ENCODE measurements at regions not wholly inside any gene's neighbourhood (a gene's known extent, or its start where the extent isn't known, plus 50 kb on each side); places are given as distances from the start of the nearest gene placed in this dataset.

GRCh38 chr1:221206076-221206475, 326.8 kb downstream of the HLX start:
- H3K27me3 ChIP-seq: no peaks in the 10 kb centered on the region

GRCh38 chr1:221212926-221213325, 333.7 kb downstream of the HLX start:
- DNase-seq: no peak
- TF ChIP-seq CTCF (IDR thresholded peaks at IDR 0.05; ENCODE audit: low read depth, low read length): no peak
- H3K27me3 ChIP-seq: no peaks in the 10 kb centered on the region

More at GRCh38 chr1:221206076-221206475, 326.8 kb downstream of the HLX start:
- TF ChIP-seq CTCF (IDR thresholded peaks at IDR 0.05; ENCODE audit: low read depth, low read length): no peak
- no peak overlapping the region for H3K4me3 ChIP-seq (ENCODE audit: low read depth, low read length)
- H3K9me3 ChIP-seq: no peaks in the 10 kb centered on the region
- no peak for DNase-seq
- no peaks in the 10 kb centered on the region; the same call in 1 of the 2 replicates for H3K4me1 ChIP-seq
- H3K36me3 ChIP-seq: no peaks in the 10 kb centered on the region

GRCh38 chr1:221217029-221217428, 337.8 kb downstream of the HLX start:
- H3K4me3 ChIP-seq (ENCODE audit: low read depth, low read length): no peak overlapping the region
- H3K9me3 ChIP-seq: no peaks in the 10 kb centered on the region; the same call in 1 of the 2 replicates
- H3K4me1 ChIP-seq: peaks cover 5% of the 10 kb centered on the region; the same call in 1 of the 2 replicates
- H3K36me3 ChIP-seq: no peaks in the 10 kb centered on the region
- DNase-seq: no peak
- H3K27me3 ChIP-seq: no peaks in the 10 kb centered on the region
- TF ChIP-seq CTCF (IDR thresholded peaks at IDR 0.05; ENCODE audit: low read depth, low read length): no peak

More at GRCh38 chr1:221212926-221213325, 333.7 kb downstream of the HLX start:
- Histone ChIP-seq H3K9me3 (no peaks in the 10 kb centered on the region; the same call in 1 of the 2 replicates), H3K36me3 (no peaks in the 10 kb centered on the region), H3K4me3 (ENCODE audit: low read depth, low read length) (no peak overlapping the region), H3K4me1 (peaks cover 5% of the 10 kb centered on the region; the same call in 1 of the 2 replicates)

GRCh38 chr1:221223281-221223680, 344.0 kb downstream of the HLX start:
- H3K9me3 ChIP-seq: no peaks in the 10 kb centered on the region
- no peak for TF ChIP-seq CTCF (IDR thresholded peaks at IDR 0.05; ENCODE audit: low read depth, low read length)
- H3K27me3 ChIP-seq: no peaks in the 10 kb centered on the region
- no peak overlapping the region for H3K4me3 ChIP-seq (ENCODE audit: low read depth, low read length)
- H3K4me1 ChIP-seq: no peaks in the 10 kb centered on the region
- no peak for DNase-seq
- H3K36me3 ChIP-seq: no peaks in the 10 kb centered on the region

GRCh38 chr1:221227460-221227859, 348.2 kb downstream of the HLX start:
- Histone ChIP-seq H3K27me3 (no peaks in the 10 kb centered on the region), H3K36me3 (no peaks in the 10 kb centered on the region), H3K4me1 (no peaks in the 10 kb centered on the region), H3K4me3 (ENCODE audit: low read depth, low read length) (no peak overlapping the region), H3K9me3 (no peaks in the 10 kb centered on the region)
- TF ChIP-seq CTCF (IDR thresholded peaks at IDR 0.05; ENCODE audit: low read depth, low read length): no peak
- DNase-seq: no peak

GRCh38 chr1:221227872-221228337, 348.7 kb downstream of the HLX start:
- H3K27me3 ChIP-seq: no peaks in the 10 kb centered on the region
- no peak overlapping the region for H3K4me3 ChIP-seq (ENCODE audit: low read depth, low read length)
- no peak for DNase-seq
- no peaks in the 10 kb centered on the region for H3K4me1 ChIP-seq
- no peak for TF ChIP-seq CTCF (IDR thresholded peaks at IDR 0.05; ENCODE audit: low read depth, low read length)
- no peaks in the 10 kb centered on the region for H3K9me3 ChIP-seq
- no peaks in the 10 kb centered on the region for H3K36me3 ChIP-seq
